Endothelial cell of umbilical vein (primary cell): ENCODE measurements at regions not wholly inside any gene's neighbourhood (a gene's known extent, or its start where the extent isn't known, plus 50 kb on each side); places are given as distances from the start of the nearest gene placed in this dataset.
A peak's percentile ranks its signal among the peaks of the same experiment; 100 is the strongest.

Experiments
- BruUV-seq: library from RNA; stranded (reverse); fragments of 400-500 nt; replicated peaks from 2 replicates; lab custom pipeline; 2021; lab: Mats Ljungman, UMichigan
- CTCF ChIA-PET: fragments of 300-600, 350-600 bp; sonication (Branson Sonifier 250); formaldehyde crosslinking; loops from one replicate; lab custom pipeline; 2021; ENCODE audit warnings: antibody characterized with exemption, inconsistent platforms; lab: Charles Lee
- POLR2A ChIA-PET: fragments of 300-600, 350-600 bp; sonication (Branson Sonifier 250); formaldehyde crosslinking; loops from one replicate; lab custom pipeline; 2021; ENCODE audit warnings: antibody characterized with exemption, inconsistent platforms; lab: Charles Lee
- DNase-seq: peaks from one replicate; pipeline ENCODE4 v3.0.0-alpha.2; 2011; ENCODE audit warnings: low read depth, low spot score
- FAIRE-seq: peaks from 2 replicates; lab custom pipeline; 2011; peaks lifted over from hg19 to GRCh38; lab: Jason Lieb, UNC
- H2AFZ ChIP-seq: 2 replicates; pipeline ENCODE4 v1.6.0; 2012; ENCODE audit warnings: low read depth, low read length, control low read depth, inconsistent platforms
- H3K27ac ChIP-seq: 2 replicates; pipeline ENCODE4 v1.5.1; 2011; ENCODE audit warnings: low read depth, mild to moderate bottlenecking, control low read depth, low read length, moderate library complexity; ENCODE audit not compliant: insufficient read depth
- H3K27me3 ChIP-seq, 2 experiments: 2 replicates each; pipeline versions ENCODE4 v1.6.0 to v1.6.1; 2011; ENCODE audit warnings: low read length in 2 of 2, mixed read lengths in 1 of 2; ENCODE audit not compliant: control insufficient read depth in 2 of 2, insufficient read depth in 2 of 2
- H3K36me3 ChIP-seq, 2 experiments: 2 replicates in 1 of 2; 3 replicates in 1 of 2; pipeline ENCODE4 v1.5.1; 2011; ENCODE audit warnings: low read length in 2 of 2, mild to moderate bottlenecking in 1 of 2, moderate library complexity in 1 of 2; ENCODE audit not compliant: control insufficient read depth in 2 of 2, insufficient read depth in 2 of 2; ENCODE audit errors: extremely low read depth in 1 of 2
- H3K4me1 ChIP-seq: 3 replicates; pipeline ENCODE4 v1.5.1; 2011; ENCODE audit warnings: mild to moderate bottlenecking, low read length; ENCODE audit not compliant: control insufficient read depth, insufficient read depth; ENCODE audit errors: extremely low read depth
- H3K4me2 ChIP-seq: 2 replicates; pipeline ENCODE4 v1.6.1; 2011; ENCODE audit warnings: low read length, control low read depth, mixed read lengths; ENCODE audit not compliant: insufficient read depth
- H3K4me3 ChIP-seq, 3 experiments: fragments of 200-600 bp in 1 of 3; sonication (generic), shearing (Covaris generic) in 1 of 3; replicated peaks in 1 of 3; 2 replicates each; pipeline ENCODE4 v1.5.1; 2011 to 2016; ENCODE audit warnings: control low read depth in 3 of 3, low read length in 3 of 3, mild to moderate bottlenecking in 2 of 3, inconsistent platforms in 1 of 3, low read depth in 1 of 3, moderate library complexity in 1 of 3; ENCODE audit not compliant: insufficient read depth in 1 of 3
- H3K79me2 ChIP-seq: 2 replicates; pipeline ENCODE4 v1.6.0; 2012; ENCODE audit warnings: low read length, inconsistent platforms; ENCODE audit not compliant: control insufficient read depth, insufficient read depth
- H3K9ac ChIP-seq: replicated peaks from 2 replicates; pipeline ENCODE3; 2011; ENCODE audit warnings: low read length, control low read depth; ENCODE audit not compliant: insufficient read depth; ENCODE audit errors: extremely low read depth
- H3K9me1 ChIP-seq: replicated peaks from 3 replicates; pipeline ENCODE4 v1.6.0; 2011; ENCODE audit warnings: mild to moderate bottlenecking, low read length; ENCODE audit not compliant: control insufficient read depth, insufficient read depth; ENCODE audit errors: extremely low read depth
- H3K9me3 ChIP-seq: replicated peaks from 2 replicates; pipeline ENCODE4 v1.5.1; 2012; ENCODE audit warnings: low read length, inconsistent platforms; ENCODE audit not compliant: control insufficient read depth, insufficient read depth
- H4K20me1 ChIP-seq: replicated peaks from 2 replicates; pipeline ENCODE3; 2011; ENCODE audit warnings: mild to moderate bottlenecking, low read length; ENCODE audit not compliant: control insufficient read depth, insufficient read depth; ENCODE audit errors: extremely low read depth
- EZH2 ChIP-seq: IDR thresholded peaks from 2 replicates; pipeline ENCODE4 v1.6.1; 2012; ENCODE audit warnings: borderline replicate concordance, low read depth, mild to moderate bottlenecking, moderate library complexity, low read length, inconsistent platforms; ENCODE audit not compliant: severe bottlenecking
- FOS ChIP-seq: IDR thresholded peaks from 2 replicates; pipeline ENCODE4 v1.6.1; 2011; ENCODE audit warnings: mild to moderate bottlenecking, low read length, moderate library complexity, borderline replicate concordance; ENCODE audit not compliant: insufficient read depth
- GATA2 ChIP-seq: IDR thresholded peaks from 2 replicates; pipeline ENCODE4 v1.7.0; 2011; ENCODE audit warnings: low read depth, mild to moderate bottlenecking, moderate library complexity, mixed read lengths, low read length; ENCODE audit not compliant: insufficient read length, insufficient read depth
- JUN ChIP-seq: IDR thresholded peaks from 2 replicates; pipeline ENCODE4 v1.6.1; 2011; ENCODE audit warnings: borderline replicate concordance, low read depth; ENCODE audit not compliant: insufficient read length, insufficient read depth
- MYC ChIP-seq: IDR thresholded peaks from one replicate; pipeline ENCODE4 v1.6.1; 2011; ENCODE audit warnings: mild to moderate bottlenecking, low read depth, low read length
- POLR2A ChIP-seq: IDR thresholded peaks from 2 replicates; pipeline ENCODE4 v1.6.1; 2012; ENCODE audit warnings: low read depth, mild to moderate bottlenecking, control low read depth, low read length
- POLR2AphosphoS5 ChIP-seq: IDR thresholded peaks from 2 replicates; pipeline ENCODE4 v1.6.1; 2012; ENCODE audit warnings: low read depth, mild to moderate bottlenecking, control low read depth, low read length, moderate library complexity; ENCODE audit not compliant: insufficient read depth
- dilution Hi-C: fragments of 300-500 bp; cut with MboI; formaldehyde crosslinking; loops from one replicate; pipeline ENCODE4 v1.15.0; 2019; ENCODE audit warnings: low sequenced_read_pairs; ENCODE audit not compliant: extremely low pct_ligation_motif_present
- intact Hi-C: fragments of 100-400 bp; cut with micrococcal nuclease; formaldehyde crosslinking; loops from one replicate; pipeline ENCODE4 v1.10.0; 2022
- TF ChIP-seq, protein P1 (sequence below), 2 donors: IDR thresholded peaks; 1 replicate in 1 of 2; 2 replicates in 1 of 2; pipeline ENCODE4 v1.5.1; 2011; ENCODE audit warnings: low read length in 2 of 2, mild to moderate bottlenecking in 2 of 2, moderate library complexity in 2 of 2, control low read depth in 1 of 2, inconsistent platforms in 1 of 2, low read depth in 1 of 2; ENCODE audit not compliant: insufficient read depth in 1 of 2; ENCODE audit errors: extremely low read depth in 1 of 2
- TF ChIP-seq, protein P2 (sequence below): IDR thresholded peaks from 2 replicates; pipeline ENCODE4 v1.6.1; 2011; ENCODE audit not compliant: insufficient read depth, insufficient read length

DNA sequence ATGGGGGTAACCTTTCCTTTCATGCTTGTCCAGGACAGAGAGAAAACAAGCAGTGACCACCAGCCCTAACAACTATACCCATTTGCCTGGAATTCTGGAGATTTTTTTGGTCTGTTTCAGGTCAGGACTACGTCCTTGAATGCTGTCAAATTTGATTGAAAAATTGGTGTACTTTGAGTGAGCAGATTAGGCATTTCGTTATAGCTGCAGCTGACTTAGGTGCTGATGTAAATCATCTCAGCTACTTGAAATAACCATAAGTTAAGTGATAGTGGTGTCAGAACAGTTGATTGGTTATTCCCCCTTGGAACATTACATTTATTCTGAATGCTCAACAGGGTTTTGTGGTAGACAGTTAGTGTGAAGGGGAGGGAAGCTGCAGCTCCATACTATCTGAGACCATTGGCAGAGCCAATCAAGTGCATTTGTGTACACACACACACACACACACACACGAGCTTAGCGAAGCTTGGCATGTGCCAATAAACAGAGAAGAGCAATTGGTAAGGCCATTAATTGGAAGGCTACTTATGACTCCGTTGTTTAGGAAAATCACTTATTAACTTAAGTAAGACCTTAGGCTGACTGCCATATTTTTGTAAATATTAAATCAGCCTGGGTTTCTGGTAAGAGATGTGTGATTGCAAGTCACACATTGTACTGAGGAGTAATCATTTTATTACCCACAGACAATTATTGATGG lies 447.8 kb downstream of the MFSD1 start:
- Histone ChIP-seq H3K36me3 (no peaks in the 10 kb centered on the region), H2AFZ (peak overlapping the region; percentile 29), H3K9me3 (no peaks in the 10 kb centered on the region), H3K9me1 (no peaks in the 10 kb centered on the region), H4K20me1 (no peaks in the 10 kb centered on the region), H3K4me3 (no peak overlapping the region), H3K27ac (no peak overlapping the region), H3K79me2 (no peaks in the 10 kb centered on the region), H3K27me3 (peaks cover 0 to 3% of the 10 kb centered on the region in 2 experiments), H3K9ac (no peak overlapping the region), H3K4me1 (peaks cover 6% of the 10 kb centered on the region), H3K4me2 (no peak overlapping the region)
- ChIA-PET CTCF (interaction anchor here (1.0 to 1.7 kb wide), 2 partner anchors 10 to 332 kb away, joined by 3 to 6 read pairs; no protein-coding TSS in a partner anchor), POLR2A (no interaction called here)
- no peak for FAIRE-seq
- intact Hi-C loops, result loop anchor here (5.0 kb wide), 2 partner anchors 157 to 522 kb away; no protein-coding TSS in a partner anchor
- dilution Hi-C loops, result loop anchor here (25.0 kb wide), 1 partner anchor 337 kb away; no protein-coding TSS in a partner anchor
- no peak for DNase-seq
- no peak for TF ChIP-seq EZH2
- no TSS peak for BruUV-seq

DNA sequence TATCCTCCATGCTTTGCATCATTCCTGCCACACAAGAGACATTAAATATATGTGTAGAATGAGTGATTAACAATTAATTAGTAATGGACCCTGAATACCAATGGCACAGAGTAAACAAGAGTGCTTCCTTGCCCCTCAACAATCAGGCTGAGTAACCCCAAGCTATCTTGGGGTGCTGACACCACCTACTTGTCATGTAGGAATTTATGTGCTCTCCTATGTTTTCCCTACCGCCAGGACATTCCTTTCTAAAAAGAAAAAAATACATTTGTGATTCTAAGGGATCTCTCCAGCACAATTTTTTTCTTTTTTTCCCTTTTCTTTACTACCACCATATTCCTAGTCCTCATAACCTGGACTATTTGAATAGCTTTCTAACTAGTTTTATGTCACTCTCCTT lies 449.1 kb downstream of the MFSD1 start:
- H3K4me3 ChIP-seq, result no peak overlapping the region
- FAIRE-seq (no peak), DNase-seq (no peak)
- TF ChIP-seq JUN, result no peak
- TF ChIP-seq EZH2, result no peak
- no peak for TF ChIP-seq MYC
- no peak for TF ChIP-seq GATA2
- TF ChIP-seq, protein P1, sequence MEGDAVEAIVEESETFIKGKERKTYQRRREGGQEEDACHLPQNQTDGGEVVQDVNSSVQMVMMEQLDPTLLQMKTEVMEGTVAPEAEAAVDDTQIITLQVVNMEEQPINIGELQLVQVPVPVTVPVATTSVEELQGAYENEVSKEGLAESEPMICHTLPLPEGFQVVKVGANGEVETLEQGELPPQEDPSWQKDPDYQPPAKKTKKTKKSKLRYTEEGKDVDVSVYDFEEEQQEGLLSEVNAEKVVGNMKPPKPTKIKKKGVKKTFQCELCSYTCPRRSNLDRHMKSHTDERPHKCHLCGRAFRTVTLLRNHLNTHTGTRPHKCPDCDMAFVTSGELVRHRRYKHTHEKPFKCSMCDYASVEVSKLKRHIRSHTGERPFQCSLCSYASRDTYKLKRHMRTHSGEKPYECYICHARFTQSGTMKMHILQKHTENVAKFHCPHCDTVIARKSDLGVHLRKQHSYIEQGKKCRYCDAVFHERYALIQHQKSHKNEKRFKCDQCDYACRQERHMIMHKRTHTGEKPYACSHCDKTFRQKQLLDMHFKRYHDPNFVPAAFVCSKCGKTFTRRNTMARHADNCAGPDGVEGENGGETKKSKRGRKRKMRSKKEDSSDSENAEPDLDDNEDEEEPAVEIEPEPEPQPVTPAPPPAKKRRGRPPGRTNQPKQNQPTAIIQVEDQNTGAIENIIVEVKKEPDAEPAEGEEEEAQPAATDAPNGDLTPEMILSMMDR (IDR thresholded peaks at IDR 0.05; ENCODE audit: extremely low read depth in 1 of 2, insufficient read depth in 1 of 2, low read depth in 1 of 2, low read length in 2 of 2), result no peak
- TF ChIP-seq POLR2AphosphoS5, result no peak
- TF ChIP-seq, protein P2, sequence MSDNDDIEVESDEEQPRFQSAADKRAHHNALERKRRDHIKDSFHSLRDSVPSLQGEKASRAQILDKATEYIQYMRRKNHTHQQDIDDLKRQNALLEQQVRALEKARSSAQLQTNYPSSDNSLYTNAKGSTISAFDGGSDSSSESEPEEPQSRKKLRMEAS, result no peak
- TF ChIP-seq POLR2A, result no peak
- TF ChIP-seq FOS, result no peak
- no peak overlapping the region for H3K9ac ChIP-seq
- no peaks in the 10 kb centered on the region for H3K9me3 ChIP-seq
- H3K36me3 ChIP-seq, result no peaks in the 10 kb centered on the region
- peaks cover 6% of the 10 kb centered on the region for H3K4me1 ChIP-seq
- no peak overlapping the region for H3K27ac ChIP-seq
- CTCF ChIA-PET, result interaction anchor here (1.2 to 4.9 kb wide), 13 partner anchors 9 to 455 kb away, joined by 3 to 135 read pairs (median 11); no protein-coding TSS in a partner anchor
- dilution Hi-C loops (loop anchor here (25.0 kb wide), 1 partner anchor 339 kb away; no protein-coding TSS in a partner anchor), intact Hi-C loops (loop anchor here (5.0 kb wide), 2 partner anchors 159 to 524 kb away; no protein-coding TSS in a partner anchor)
- H2AFZ ChIP-seq, result no peak overlapping the region
- H4K20me1 ChIP-seq, result no peaks in the 10 kb centered on the region
- POLR2A ChIA-PET, result no interaction called here
- no peaks in the 10 kb centered on the region for H3K79me2 ChIP-seq
- peaks cover 0 to 3% of the 10 kb centered on the region in 2 experiments for H3K27me3 ChIP-seq
- no peaks in the 10 kb centered on the region for H3K9me1 ChIP-seq
- H3K4me2 ChIP-seq, result no peak overlapping the region
- BruUV-seq, result no TSS peak
